H1 (cell line): ENCODE measurements at regions not wholly inside any gene's neighbourhood (a gene's known extent, or its start where the extent isn't known, plus 50 kb on each side); places are given as distances from the start of the nearest gene placed in this dataset.

Experiments used
- CEBPB ChIP-seq: IDR thresholded peaks from 2 replicates; pipeline ENCODE4 v1.6.1; 2012; ENCODE audit warnings: low read depth, low read length
- KDM1A ChIP-seq: fragments of 200-600, 300-600 bp; sonication (generic); IDR thresholded peaks from 2 replicates; pipeline ENCODE4 v1.7.1; 2016; ENCODE audit warnings: mild to moderate bottlenecking, low read length, borderline replicate concordance

DNA sequence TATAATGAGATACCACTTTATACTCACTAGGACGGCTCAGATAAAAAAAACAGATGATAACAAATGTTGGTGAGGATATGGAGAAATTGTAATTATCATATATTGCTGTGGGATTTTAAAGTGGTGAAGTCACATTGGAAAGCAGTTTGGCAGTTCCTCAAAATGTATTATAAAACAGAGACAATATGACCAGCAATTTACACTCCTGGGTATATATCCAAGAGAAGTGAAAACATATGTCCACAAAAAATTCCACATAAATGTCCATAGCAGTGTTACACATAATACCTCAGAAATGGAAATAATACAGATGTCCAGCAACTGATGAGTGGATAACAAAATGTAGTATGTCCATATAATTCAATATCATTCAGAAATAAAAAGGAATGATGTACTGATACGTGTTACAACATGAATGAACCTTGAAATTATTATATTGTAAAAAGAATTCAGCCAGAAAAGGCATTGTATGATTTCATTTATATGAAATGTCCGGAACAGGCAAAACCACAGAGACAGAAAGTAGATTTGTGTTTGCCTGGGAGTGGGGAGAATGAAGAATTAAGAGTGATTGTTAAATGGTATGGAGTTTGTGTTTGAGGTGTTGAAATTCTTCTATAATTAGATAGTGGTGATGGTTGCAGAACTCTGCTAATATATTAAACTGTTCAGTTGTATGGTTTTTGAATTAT lies 220.9 kb downstream of the SLC7A11 start (continued):
- TF ChIP-seq KDM1A = no peak
- no peak for TF ChIP-seq CEBPB
